ENCODE measurements at regions not wholly inside any gene's neighbourhood (a gene's known extent, or its start where the extent isn't known, plus 50 kb on each side); places are given as distances from the start of the nearest gene placed in this dataset.

GRCh38 chr7:94095316-94096009 is 91.3 kb upstream of the BET1 start:
- DNase-seq (ENCODE audit: low spot score) = no peak
- in situ Hi-C loops (cut with MboI; ENCODE audit: low sequenced_read_pairs, unreplicated experiment) = no loop called here
- no peak for TF ChIP-seq CTCF (IDR thresholded peaks at IDR 0.05; ENCODE audit: borderline replicate concordance, control extremely low read depth, extremely low read depth, insufficient read depth, missing control alignments)

- TF ChIP-seq CTCF (IDR thresholded peaks at IDR 0.05; ENCODE audit: borderline replicate concordance, control extremely low read depth, extremely low read depth, insufficient read depth, missing control alignments) = no peak
- in situ Hi-C loops (cut with MboI; ENCODE audit: low sequenced_read_pairs, unreplicated experiment) = no loop called here
- DNase-seq (ENCODE audit: low spot score) = no peak
Observed at GRCh38 chr7:94099679-94100078, 95.5 kb upstream of the BET1 start.

DNA sequence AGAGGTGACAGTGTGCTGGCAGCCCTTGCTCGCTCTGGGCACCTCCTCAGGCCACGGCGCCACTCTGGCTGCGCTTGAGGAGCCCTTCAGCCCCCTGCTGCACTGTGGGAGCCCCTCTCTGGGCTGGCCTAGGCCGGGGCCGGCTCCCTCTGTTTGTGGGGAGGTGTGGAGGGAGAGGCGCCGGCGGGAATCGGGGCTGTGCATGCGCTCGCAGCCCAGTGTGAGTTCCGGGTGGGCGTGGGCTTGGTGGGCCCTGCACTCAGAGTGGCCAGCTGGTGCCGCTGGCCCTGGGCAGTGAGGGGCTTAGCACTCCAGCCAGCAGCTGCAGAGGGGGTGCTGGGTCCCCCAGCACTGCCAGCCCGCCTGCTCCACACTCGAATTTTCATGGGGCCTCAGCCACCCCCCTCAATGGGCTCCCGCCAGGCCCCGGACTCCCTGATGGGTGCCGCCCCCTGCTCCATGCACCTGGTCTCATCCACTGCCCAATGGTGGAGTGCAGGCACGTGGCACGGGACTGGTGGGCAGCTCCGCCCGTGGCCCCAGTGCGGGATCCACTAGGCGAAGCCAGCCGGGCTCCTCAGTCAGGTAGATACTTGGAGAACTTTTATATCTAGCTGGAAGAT is 96.7 kb upstream of the BET1 start:
- no peak for DNase-seq (ENCODE audit: low spot score)
- no peak for TF ChIP-seq CTCF (IDR thresholded peaks at IDR 0.05; ENCODE audit: borderline replicate concordance, control extremely low read depth, extremely low read depth, insufficient read depth, missing control alignments)
- in situ Hi-C loops (cut with MboI; ENCODE audit: low sequenced_read_pairs, unreplicated experiment) = no loop called here

DNA sequence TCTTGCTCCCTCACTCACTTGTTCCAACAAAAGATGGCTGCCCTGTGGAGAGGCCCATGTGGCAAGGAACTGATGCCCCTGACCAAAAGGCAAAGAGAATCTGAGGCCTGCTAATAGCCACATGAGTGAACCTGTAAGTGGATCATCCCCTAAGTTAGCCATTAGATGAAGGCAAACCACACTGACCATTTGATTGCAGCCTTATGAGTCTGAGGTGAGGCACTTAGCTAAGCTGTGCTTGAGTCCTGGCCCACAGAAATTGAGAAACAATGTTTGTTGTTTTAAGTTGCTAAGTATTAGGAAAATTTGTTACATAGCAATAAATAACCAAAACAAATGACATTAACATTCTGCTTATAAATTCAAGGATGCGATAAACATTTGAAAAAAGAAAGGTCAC is 100.1 kb upstream of the BET1 start:
- in situ Hi-C loops (cut with MboI; ENCODE audit: low sequenced_read_pairs, unreplicated experiment) = no loop called here
- no peak for TF ChIP-seq CTCF (IDR thresholded peaks at IDR 0.05; ENCODE audit: borderline replicate concordance, control extremely low read depth, extremely low read depth, insufficient read depth, missing control alignments)
- no peak for DNase-seq (ENCODE audit: low spot score)

- no peak for TF ChIP-seq CTCF (IDR thresholded peaks at IDR 0.05; ENCODE audit: borderline replicate concordance, control extremely low read depth, extremely low read depth, insufficient read depth, missing control alignments)
- in situ Hi-C loops (cut with MboI; ENCODE audit: low sequenced_read_pairs, unreplicated experiment) = no loop called here
- no peak for DNase-seq (ENCODE audit: low spot score)
Observed at GRCh38 chr7:94109556-94109955, 105.4 kb upstream of the BET1 start.

GRCh38 chr7:94111009-94111408 is 106.9 kb upstream of the BET1 start:
- in situ Hi-C loops (cut with MboI; ENCODE audit: low sequenced_read_pairs, unreplicated experiment) = no loop called here
- no peak for TF ChIP-seq CTCF (IDR thresholded peaks at IDR 0.05; ENCODE audit: borderline replicate concordance, control extremely low read depth, extremely low read depth, insufficient read depth, missing control alignments)
- DNase-seq (ENCODE audit: low spot score) = no peak

All from GM13976 (cell line).